ENCODE measurements at regions not wholly inside any gene's neighbourhood (a gene's known extent, or its start where the extent isn't known, plus 50 kb on each side); places are given as distances from the start of the nearest gene placed in this dataset.
"Not testable (repeated sequence)": the region's sequence is repeated elsewhere in the genome, so short reads cannot be mapped to it uniquely, and the experiment has no call there.

DNA sequence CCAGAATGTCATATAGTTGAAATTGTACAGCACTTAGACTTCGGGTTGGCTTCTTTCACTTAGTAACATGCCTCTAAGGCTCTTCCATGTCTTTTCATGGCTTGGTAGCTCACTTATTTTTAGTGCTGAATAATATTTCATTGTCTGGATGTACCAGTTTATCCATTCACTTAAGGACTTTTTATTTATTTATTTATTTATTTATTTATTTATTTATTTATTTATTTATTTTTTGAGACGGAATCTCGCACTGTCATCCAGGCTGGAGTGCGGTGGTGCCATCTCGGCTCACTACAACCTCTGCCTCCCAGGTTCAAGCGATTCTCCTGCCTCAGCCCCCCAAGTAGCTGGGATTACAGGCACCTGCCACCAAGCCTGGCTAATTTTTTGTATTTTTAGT is 132.9 kb upstream of the ELAC2 start:
- TF ChIP-seq, protein P1, sequence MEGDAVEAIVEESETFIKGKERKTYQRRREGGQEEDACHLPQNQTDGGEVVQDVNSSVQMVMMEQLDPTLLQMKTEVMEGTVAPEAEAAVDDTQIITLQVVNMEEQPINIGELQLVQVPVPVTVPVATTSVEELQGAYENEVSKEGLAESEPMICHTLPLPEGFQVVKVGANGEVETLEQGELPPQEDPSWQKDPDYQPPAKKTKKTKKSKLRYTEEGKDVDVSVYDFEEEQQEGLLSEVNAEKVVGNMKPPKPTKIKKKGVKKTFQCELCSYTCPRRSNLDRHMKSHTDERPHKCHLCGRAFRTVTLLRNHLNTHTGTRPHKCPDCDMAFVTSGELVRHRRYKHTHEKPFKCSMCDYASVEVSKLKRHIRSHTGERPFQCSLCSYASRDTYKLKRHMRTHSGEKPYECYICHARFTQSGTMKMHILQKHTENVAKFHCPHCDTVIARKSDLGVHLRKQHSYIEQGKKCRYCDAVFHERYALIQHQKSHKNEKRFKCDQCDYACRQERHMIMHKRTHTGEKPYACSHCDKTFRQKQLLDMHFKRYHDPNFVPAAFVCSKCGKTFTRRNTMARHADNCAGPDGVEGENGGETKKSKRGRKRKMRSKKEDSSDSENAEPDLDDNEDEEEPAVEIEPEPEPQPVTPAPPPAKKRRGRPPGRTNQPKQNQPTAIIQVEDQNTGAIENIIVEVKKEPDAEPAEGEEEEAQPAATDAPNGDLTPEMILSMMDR (IDR thresholded peaks at IDR 0.05): not testable (repeated sequence)
- not testable (repeated sequence) for TF ChIP-seq POLR2A, EP300 (IDR thresholded peaks at IDR 0.05)
